ENCODE measurements at regions not wholly inside any gene's neighbourhood (a gene's known extent, or its start where the extent isn't known, plus 50 kb on each side); places are given as distances from the start of the nearest gene placed in this dataset.

DNA sequence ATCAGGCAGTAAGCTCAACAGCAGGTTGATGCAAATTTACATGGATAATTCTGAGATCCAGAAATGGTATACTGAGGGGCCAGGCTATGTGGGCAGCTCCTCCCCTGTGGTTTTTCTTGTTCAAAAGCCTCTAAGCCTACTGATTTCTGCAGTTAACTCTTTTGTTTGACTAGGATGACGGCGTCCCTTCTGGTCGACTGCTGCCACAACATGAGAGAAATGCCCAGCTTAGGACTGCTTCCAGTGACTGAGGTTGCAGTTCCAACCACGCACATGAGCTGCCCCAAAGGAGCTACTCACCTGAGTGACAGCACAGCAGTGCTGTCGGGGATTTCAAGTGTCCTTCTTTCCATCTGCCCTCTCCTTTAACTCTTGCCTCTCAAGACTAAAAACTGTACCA, 973.0 kb upstream of the GHITM start:
- no peak for DNase-seq

DNA sequence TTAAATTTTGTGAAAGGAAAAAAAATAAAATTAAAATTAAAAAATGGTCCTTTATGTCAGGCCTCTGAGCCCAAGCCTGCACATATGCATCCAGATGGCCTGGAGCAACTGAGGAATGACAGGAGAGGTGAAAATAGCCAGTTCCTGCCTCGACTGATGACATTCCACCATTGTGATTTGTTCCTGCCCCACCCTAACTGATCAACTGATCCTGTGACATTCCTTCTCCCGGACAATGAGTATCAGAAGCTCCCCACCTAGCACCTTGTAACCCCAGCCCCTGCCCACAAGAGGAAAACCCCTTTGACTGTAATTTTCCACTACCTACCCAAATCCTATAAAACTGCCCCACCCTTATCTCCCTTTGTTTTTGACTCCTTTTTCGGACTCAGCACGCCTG, 972.2 kb upstream of the GHITM start:
- no peak for DNase-seq

DNA sequence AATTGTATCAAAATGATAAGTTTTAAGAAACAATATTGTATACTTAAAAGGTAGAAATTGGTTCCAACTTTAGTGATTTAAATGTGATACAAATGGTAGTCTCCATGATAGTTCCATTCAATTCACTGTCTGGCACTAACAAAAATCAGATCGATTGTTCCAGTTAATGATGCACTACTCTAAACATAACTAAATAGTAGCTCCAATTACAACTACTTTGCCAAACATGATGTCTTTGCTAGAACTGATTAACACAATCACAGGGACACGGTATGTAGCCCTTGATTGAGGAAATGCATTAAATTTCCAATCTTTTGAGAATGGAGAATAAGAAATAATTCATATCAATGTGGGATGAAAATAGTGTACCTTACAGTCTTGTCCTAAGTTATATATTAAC, 962.4 kb upstream of the GHITM start:
- DNase-seq = no peak

DNA sequence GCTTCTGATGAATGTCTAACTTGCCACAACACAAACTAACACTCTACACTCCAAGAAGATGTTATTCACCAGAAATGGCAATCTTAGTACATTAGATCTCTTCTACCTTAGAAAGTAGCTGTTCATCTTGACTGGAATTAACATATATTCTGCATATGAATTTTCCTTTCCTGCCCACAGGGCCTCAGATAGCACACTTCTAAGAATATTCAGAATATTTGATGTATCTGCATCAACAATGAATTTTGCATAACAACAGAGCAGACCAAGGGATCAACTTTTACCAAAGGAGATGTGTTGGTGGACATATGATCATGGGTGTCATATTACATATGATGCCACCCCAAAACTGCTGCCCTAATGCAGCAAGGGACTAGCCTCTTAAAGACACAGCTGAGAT, 960.8 kb upstream of the GHITM start:
- no peak for DNase-seq

DNA sequence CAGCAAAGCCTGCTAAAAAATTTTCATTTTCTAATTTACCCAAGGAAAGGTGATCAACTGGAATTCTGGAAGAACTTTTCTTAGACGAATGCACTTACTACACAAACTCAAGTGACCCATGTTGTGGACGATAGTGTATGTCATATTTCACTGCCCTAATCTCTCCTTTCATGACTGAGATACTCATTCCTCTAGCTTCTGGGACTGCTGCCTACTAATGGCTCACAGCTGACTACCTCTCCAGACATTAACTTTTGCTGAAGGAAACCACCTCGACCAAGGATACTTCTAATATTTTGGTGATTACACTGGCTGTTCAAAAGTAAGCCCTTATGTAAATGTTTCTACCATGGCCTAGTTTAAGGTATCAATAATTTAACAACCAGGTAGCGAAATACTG, 959.9 kb upstream of the GHITM start:
- DNase-seq = no peak

DNA sequence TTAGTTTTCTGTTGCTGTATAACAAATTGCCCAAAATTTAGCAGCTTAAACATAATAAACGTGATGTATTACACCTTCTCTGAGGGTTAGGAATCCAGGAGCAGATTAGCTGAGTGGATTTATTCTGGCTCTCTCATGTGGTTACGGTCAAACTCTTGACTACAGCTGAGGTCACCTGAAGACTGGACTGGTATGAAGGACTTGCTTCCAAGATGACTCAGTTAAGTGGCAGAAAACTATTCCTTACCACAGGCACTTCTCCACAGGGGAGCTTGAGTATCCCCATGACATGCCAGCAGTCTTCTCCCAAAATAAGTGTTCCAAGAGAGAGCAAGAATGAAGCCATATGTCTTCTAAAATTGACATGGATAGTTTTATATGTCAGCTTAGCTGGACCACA, 957.2 kb upstream of the GHITM start:
- no peak for DNase-seq

DNA sequence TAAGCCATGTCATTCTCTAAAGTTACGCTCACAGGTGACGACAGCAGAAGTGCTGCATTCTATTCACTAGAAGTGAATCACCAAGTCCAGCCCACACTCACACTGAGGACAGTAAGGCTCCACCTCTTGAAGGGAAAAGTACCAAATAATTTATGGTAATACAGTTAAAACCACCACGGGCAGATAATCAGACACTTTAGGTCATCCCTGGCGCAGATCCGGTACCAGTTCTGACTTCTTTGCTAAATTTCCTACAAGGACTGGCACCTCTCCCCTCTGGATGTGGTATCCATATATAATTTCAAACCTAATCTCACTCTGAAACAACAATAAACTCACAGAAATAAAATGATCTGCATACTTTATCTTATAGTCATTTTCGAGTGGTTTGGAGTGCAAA, 954.7 kb upstream of the GHITM start:
- DNase-seq = no peak

DNA sequence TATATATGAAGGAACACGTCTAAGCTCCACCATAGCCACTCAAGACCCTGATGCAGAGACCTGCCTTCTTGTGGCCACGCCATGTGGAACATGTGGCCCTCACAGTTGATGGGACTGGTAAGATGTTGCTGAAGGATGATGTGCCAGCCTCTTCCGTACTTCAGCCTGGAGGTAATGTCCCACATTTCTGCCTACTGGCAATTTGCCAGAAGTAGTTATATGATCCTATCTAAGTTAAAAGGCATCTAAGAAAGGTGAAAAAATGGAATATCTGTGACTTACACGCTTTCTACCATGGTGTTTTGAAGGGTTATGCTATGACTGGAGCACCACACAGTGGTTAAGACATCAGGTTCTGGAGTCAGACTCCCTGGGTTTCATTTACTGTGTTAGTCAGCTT, 948.7 kb upstream of the GHITM start:
- no peak for DNase-seq

DNA sequence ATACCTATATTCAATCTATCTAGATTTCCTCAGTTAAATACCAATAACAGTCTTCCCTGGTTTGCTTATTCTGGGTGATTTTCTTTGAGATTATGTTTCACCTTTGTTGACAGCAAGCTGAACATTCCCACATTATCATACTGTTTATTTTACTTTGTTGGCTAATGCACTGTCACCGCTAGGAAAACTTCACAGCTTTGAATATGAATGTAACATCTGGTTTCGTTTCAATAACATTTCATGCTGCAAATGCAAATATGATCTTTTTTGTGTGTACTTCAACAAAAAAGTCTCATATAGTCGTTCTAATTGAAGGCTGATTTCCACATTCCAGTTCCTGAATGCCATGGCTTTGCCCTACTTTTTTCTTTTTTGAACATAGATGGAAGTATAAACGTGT, 946.3 kb upstream of the GHITM start:
- DNase-seq = no peak

DNA sequence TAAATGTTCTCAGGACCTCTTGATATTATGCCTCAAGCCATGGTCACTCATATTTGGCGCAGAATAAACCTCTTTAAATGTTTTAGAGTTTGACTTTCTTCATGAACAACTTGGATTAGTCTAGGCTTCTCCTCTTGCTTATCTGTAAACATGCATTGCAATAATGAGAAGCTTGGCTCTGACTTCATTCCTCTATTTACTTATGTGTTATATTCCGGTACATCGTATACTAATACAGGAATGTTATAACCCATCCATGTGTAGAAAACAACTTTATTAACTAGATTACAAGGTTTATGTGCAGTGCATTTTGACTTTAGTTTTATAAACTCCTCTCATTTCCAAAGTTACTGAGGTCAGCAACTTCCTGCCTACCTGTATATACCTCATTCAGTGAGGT, 944.3 kb upstream of the GHITM start:
- no peak for DNase-seq

DNA sequence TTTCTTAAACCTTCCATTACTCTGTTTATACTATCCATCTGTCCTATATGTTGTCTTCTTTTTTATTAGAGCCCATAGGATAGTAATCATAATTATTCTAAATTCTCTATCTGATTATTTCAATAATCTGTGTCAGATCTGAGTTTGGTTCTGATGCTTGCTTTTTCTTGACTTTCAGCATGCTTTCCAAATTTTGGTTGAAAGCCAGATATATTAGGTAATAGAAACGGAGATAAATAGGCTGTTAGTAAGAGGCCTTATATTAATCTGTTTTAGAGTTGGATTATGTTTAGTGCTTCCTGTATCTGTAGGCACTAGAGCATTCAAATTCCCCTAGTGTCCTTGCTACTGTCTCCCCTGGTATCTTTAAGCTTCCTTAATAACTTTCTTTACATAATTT, 939.9 kb upstream of the GHITM start:
- DNase-seq = no peak

DNA sequence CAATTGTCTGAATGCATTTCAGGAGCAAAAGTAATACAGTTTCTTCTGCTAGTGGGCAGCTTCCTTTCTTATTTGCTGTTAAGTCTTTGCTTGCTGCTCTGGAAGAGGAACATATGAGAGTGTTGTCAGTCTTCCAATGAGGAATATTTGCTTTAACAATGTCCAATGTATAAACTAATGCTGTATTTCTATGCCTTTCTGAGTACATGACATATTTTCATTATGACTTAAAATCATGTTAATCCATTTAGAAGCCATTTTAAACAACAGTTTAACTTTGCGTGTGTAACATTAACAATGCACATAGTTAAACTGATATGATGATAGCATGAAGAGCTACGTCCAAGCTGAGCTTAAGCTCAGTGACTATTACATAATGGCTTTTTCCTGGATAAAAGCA, 933.4 kb upstream of the GHITM start:
- no peak for DNase-seq

DNA sequence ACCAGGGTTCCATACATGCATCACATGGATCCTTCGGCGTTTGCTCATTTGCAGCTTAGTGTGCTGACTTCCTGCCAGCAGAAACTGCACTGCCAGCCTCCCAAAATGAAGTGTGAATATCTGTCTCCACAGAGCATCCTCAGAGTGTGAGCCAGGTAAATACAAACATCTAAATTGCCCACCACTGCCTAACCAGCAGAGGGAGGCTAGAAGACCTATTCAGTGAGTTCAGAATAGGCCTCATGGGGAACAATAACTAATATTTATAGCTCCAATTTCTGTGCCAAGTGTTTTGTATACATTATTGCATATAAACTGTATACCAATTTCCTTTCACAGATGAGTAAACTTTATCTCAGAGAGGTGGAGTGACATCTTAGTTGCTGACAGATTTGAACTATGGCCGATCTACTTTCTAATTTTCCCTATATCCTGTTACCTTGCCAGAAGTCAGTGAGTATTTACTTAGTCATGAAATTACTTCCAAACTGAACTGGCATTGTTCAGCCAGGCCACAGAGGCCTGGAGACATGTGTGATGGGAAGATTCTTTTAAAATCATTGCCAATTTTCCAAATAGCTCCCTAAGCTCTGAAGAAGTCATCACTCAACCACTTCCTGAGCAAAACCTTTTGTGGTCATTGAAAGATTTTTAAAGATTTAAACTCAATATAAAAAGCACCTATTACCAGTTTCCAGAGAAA, 926.5 kb upstream of the GHITM start:
- DNase-seq = no peak

DNA sequence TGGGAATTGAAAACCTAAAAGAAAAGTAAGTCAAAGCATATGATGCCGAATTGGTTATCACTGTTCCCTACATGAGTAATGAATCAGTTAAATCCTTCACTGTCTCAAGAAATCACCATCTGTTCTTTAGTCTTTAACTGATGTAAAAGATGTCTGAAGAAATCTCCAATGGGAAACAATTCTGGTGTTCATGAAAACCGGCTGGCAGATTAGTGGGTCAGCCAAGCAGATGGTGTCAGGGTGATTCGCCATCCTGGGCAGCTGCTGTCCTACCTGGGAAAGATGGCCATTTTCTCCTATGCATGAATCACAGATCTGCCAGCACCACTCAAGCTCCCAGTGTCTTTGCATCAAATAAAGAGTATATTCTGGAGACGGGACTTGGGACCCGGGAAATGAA, 925.2 kb upstream of the GHITM start:
- DNase-seq = no peak

DNA sequence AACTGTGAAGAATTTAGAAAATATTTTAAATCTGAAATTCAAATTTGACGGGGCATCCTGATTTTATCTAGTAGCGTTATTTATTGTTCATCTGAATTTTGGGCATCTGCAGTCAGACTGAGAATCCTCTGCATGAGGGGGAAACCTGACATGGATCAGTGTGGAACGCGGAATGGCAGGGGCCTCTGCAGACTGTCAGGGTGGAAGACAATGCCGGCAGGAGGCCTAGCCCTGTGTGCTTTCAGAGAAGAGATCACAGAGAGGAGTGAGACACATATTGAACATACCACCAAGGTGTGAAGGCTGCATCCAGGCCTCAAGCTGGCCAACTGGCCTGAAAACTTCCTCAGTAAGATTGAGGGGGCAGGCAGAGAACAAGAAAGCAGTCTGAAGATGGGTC, 921.1 kb upstream of the GHITM start:
- DNase-seq = no peak

DNA sequence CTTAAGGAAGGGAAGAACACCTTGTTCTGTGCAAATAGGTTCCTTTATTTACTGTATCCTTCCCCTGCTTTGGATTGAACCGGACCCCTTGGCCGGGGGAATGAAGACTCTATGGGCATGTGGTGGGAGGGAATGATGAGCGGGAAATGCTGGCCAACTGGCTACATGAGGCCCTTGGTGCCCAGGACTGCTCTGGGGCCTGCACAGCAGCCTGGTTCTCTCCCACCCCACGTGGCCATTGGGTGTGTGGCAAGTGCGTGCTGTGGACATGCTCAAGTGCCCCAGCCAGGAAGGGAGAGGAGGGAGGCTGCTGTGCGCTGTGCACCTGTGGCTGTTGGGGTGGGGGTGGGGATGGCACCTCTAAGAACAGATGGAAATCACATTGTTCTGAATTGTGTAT, 917.0 kb upstream of the GHITM start:
- no peak for DNase-seq

DNA sequence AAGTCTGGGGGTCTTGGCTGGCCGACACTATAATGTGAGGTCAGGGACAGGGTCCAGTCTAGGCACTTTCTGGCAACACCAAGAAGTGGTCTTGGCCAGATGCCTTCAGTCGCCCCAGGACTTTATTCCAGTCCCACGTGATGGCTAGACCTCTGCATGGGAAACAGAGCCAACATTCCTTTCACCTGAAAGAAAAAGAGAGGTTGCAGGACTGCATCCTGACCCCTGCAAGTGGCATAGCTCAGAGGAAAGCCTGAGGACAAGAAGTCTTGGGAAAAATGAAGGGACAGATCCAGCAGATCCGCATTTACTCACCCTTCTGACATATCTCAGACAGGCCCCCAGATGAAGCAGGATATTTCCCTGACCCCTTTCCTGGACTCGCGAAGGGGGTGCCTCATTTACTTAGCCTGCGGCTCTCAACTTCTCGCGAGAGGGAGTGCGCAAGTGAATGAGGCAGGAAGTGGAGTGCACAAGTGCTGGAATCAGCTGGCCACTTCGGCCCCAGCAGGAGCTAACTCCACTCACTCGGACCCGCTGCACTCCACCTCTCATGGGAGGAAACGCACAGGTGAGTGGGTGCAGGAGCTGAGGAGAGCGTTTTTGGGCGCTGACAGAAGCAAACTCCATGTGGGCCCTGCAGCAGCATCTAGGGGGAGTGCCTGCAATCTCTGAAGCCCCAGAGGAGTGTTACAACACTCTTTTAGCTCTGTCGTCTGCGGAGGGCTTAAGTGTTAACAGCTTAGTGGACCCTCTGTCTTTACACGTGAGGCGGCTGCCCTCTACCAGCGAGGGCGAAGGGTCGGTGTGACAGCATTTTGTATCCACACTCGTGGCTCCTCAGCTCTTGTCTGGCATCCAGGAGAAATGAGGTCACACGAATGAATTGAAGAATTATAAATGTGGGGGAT, 916.2 kb upstream of the GHITM start:
- DNase-seq = no peak

DNA sequence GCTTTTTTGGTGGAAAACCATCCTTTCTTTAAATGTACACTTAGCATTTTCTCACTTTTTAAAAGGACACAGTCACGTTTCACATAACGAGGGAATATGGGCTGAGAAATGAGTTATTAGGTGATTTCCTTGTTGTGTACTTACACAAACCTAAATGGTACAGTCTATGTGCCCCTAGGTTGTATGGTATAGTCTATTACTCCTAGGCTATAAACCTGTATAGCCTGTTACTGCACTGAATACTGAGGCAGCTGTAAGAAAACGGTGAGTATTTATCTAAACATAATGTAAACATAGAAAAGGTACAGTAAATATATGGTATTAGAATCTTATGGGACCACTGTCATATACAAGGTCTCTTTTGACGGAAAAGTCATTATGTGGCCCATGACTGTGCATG, 913.5 kb upstream of the GHITM start:
- no peak for DNase-seq

DNA sequence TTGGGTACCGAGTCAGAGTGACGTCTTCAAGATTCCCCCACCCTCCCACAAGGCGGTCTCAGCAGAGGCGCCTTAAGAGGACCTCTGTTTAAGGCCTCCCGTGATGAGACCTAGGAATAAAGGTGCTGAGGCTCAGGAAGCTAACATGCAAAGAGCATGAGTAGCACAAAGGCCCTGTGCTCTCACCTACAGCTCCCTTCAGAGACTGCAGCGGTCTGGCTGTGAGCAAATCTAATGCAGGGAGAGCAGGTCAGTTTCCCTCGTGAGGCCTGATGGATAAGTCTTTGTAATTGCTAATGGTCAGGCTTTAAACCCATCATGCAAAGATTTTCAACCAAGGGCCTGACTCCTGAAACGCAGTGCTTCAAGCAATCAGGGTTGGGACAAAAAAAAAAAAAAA, 909.3 kb upstream of the GHITM start:
- no peak for DNase-seq

DNA sequence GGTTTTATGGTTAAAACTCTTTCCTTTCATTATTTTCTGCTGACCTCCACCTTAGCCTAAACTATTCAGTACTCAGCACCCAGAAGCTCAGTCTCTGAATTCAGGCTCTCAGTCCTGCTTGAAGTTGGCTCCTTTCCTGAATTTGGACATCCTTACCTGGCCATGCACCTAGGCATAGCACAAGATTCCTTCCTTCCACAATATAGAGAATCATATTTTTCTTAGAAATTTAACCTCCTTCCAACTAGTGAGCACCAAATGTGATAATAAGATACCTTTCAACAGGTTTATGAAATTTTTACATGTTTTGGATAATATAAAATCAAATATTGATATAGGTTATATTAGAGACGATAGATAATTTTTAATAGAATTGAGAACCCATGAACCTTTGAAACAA, 905.6 kb upstream of the GHITM start:
- DNase-seq = no peak

DNA sequence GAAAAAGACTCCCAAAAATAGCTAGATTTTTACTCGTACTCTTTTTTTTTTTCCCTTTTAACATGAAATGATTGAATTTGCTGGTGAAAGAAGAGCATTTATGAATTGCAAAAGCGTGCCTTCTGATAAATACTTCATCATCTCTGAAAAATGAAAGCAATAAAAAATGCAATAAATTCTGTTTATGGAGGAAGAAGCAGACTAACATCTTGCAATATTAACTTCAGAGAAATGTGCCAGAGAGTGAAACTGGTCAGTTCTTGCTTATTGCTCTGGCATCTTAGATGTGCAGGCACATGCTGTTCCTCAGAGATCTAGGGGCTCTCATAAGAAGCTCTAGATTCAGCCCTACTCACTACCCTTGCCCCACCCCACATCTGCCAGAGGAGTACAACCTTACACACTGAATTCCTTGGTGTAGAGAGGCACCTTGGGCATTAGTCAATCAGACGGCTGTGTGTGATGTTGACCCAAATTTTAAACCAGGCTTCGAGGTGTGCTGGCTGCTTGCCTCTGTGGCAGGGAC, 891.1 kb upstream of the GHITM start:
- no peak for DNase-seq

DNA sequence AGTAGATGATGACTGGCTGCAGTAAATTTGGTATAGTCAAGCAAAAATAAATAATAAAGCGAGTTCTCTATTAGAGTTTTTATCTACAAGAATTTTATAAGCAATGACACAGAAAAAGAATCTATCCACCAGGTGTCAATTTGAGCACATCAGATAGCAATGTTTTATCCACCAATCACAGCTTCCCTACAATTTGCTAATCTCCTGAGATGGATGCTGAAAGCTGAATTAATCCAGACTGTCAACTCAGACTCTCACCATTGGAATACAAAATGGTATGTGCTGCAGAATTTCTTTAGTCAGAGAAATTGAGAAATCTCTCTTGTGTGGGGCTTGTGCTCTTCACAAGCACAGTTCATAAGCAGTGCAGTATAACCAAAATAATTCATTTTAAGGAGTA, 888.9 kb upstream of the GHITM start:
- DNase-seq = no peak

DNA sequence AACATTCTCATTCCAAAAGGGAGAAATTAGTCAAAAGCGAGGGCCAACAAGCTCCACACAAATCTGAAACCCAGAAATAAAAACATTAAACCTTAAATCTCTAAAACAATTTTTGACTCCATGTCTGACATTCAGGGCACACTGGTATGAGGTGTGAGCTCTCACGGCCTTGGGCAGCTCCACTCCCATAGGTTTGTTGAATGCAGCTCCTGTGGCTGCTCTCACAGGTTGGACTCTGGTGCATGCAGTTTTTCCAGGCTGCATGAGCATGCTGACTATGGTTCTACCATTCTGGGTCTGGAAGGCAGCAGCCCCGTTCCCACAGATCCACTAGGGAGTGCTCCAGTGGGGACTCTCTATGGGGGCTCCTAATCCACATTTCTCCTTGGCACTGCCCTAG, 887.1 kb upstream of the GHITM start:
- DNase-seq = no peak

DNA sequence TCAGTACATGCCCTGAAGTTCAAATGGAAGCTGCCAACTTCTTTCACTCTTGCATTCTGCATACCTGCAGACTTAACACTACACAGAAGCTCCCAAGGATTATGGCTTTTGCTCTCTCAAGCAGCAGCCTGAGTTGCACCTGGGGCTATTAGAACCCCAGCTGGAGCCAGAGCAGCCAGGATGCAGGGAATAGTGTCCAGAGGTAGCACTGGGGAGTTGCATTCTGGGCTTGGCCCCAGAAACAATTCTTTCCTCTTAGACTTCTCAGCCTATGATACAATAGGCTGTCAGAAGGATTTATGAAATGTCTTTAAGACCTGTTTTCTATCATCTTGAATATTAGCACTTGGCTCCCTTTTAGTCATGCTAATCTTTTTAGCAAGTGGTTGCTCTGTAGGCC, 886.7 kb upstream of the GHITM start:
- no peak for DNase-seq
